Naive thymus-derived CD4-positive, alpha-beta T cell (primary cell): ENCODE measurements at regions not wholly inside any gene's neighbourhood (a gene's known extent, or its start where the extent isn't known, plus 50 kb on each side); places are given as distances from the start of the nearest gene placed in this dataset.
A peak's percentile ranks its signal among the peaks of the same experiment; 100 is the strongest.

ENCODE experiments used
- ATAC-seq: fragments of 150-1000 bp; cut with Tn5 transposase; 2 replicates; pipeline ENCODE4 v1.10.0; 2021; ENCODE audit warnings: mild to moderate bottlenecking, moderate library complexity
- CTCF ChIA-PET: fragments of 350-600 bp; sonication (Branson Sonifier 250); formaldehyde crosslinking; loops from one replicate; lab custom pipeline; 2021; ENCODE audit warnings: antibody characterized with exemption; lab: Charles Lee
- POLR2A ChIA-PET: fragments of 350-600 bp; sonication (Branson Sonifier 250); formaldehyde crosslinking; loops from one replicate; lab custom pipeline; 2021; ENCODE audit warnings: antibody characterized with exemption, inconsistent platforms; lab: Charles Lee
- DNase-seq, 9 donors: peaks; one replicate each; pipeline versions ENCODE4 v3.0.0 to v3.0.0-alpha.2; 2020 to 2022; ENCODE audit warnings: mixed read lengths in 1 of 9
- H3K27ac ChIP-seq: one replicate; pipeline ENCODE4 v1.7.0; 2013; ENCODE audit warnings: mild to moderate bottlenecking, low read depth, low read length, moderate library complexity
- H3K27me3 ChIP-seq, 2 donors: one replicate each; pipeline ENCODE4 v1.7.0; 2013; ENCODE audit warnings: low read length in 2 of 2, mild to moderate bottlenecking in 2 of 2, moderate library complexity in 2 of 2; ENCODE audit not compliant: control insufficient read depth in 2 of 2, insufficient read depth in 2 of 2
- H3K36me3 ChIP-seq, 3 experiments: 1 replicate in 2 of 3; 2 replicates in 1 of 3; pipeline ENCODE4 v1.7.0; 2013; ENCODE audit warnings: low read length in 3 of 3, mild to moderate bottlenecking in 3 of 3, moderate library complexity in 1 of 3; ENCODE audit not compliant: insufficient read depth in 3 of 3, control insufficient read depth in 2 of 3
- H3K4me1 ChIP-seq, 2 donors: one replicate each; pipeline ENCODE4 v1.7.0; 2013; ENCODE audit warnings: low read length in 2 of 2, mild to moderate bottlenecking in 2 of 2, moderate library complexity in 1 of 2; ENCODE audit not compliant: control insufficient read depth in 2 of 2, insufficient read depth in 2 of 2
- H3K4me3 ChIP-seq: 2 replicates; pipeline ENCODE4 v1.7.0; 2013; ENCODE audit warnings: mild to moderate bottlenecking, low read length
- H3K9me3 ChIP-seq, 3 experiments: 1 replicate in 2 of 3; 2 replicates in 1 of 3; pipeline ENCODE4 v1.7.0; 2013; ENCODE audit warnings: low read length in 3 of 3; ENCODE audit not compliant: control insufficient read depth in 2 of 3
- H3K27ac Mint-ChIP-seq, 9 donors: one replicate each; pipeline ENCODE4 v1.8.0; 2020 to 2022; ENCODE audit warnings: mixed read lengths in 9 of 9, mild to moderate bottlenecking in 8 of 9, moderate library complexity in 5 of 9, inconsistent platforms in 2 of 9
- H3K27me3 Mint-ChIP-seq, 5 donors: one replicate each; pipeline ENCODE4 v1.8.0; 2021 to 2022; ENCODE audit warnings: mixed read lengths in 5 of 5, mild to moderate bottlenecking in 1 of 5
- H3K36me3 Mint-ChIP-seq, 5 donors: one replicate each; pipeline ENCODE4 v1.8.0; 2020 to 2022; ENCODE audit warnings: mixed read lengths in 5 of 5, mild to moderate bottlenecking in 3 of 5, inconsistent platforms in 1 of 5
- H3K4me1 Mint-ChIP-seq, 7 donors: one replicate each; pipeline ENCODE4 v1.8.0; 2020 to 2022; ENCODE audit warnings: mixed read lengths in 7 of 7, mild to moderate bottlenecking in 3 of 7, inconsistent platforms in 1 of 7
- H3K4me3 Mint-ChIP-seq, 10 donors: one replicate each; pipeline ENCODE4 v1.8.0; 2020 to 2022; ENCODE audit warnings: mild to moderate bottlenecking in 10 of 10, mixed read lengths in 10 of 10, moderate library complexity in 6 of 10, inconsistent platforms in 2 of 10
- H3K9me3 Mint-ChIP-seq, 11 donors: one replicate each; pipeline ENCODE4 v1.8.0; 2020 to 2022; ENCODE audit warnings: mixed read lengths in 11 of 11, mild to moderate bottlenecking in 4 of 11, inconsistent platforms in 1 of 11, moderate library complexity in 1 of 11
- intact Hi-C, 2 donors: fragments of 100-400 bp; cut with micrococcal nuclease; formaldehyde crosslinking; loops; one replicate each; pipeline ENCODE4 v1.15.1; 2023

DNA sequence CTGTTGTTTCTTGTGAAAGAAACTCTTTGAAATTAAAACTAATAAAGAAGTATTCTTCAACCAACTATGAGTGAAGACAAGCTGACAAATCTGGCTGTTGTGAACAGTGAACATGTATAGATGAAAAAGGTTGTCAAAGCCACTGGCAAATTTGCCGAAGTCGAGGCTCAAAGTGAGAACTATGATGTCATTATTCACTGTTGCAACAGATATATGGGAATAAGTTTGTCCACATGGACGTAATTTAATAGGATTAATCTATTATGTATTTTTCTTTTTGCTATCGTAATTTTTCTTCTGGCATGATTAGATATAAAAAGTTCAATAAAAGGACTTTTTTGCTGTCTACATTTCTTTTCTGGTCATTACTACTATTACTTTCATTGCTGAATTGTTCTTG, 223.2 kb upstream of the ZNF507 start:
- H3K27me3 Mint-ChIP-seq, result peaks cover 0 to 48% (median 28%) of the 10 kb centered on the region in 5 donors
- Histone ChIP-seq H3K36me3 (no peaks in the 10 kb centered on the region), H3K9me3 (no peaks in the 10 kb centered on the region), H3K4me3 (no peak overlapping the region), H3K27ac (no peak overlapping the region), H3K27me3 (no peaks in the 10 kb centered on the region), H3K4me1 (no peaks in the 10 kb centered on the region)
- no peak for ATAC-seq
- DNase-seq, result no peak
- intact Hi-C loops, result no loop called here
- H3K36me3 Mint-ChIP-seq, result no peaks in the 10 kb centered on the region
- no peaks in the 10 kb centered on the region for H3K4me1 Mint-ChIP-seq
- POLR2A ChIA-PET, result no interaction called here
- H3K4me3 Mint-ChIP-seq, result no peak overlapping the region
- H3K27ac Mint-ChIP-seq, result no peak overlapping the region
- CTCF ChIA-PET, result interaction anchor here (0.6 kb wide), 1 partner anchor 79 kb away, joined by 4 read pairs; no protein-coding TSS in a partner anchor
- H3K9me3 Mint-ChIP-seq, result peaks cover 4 to 29% (median 8%) of the 10 kb centered on the region in 11 donors

- Mint-ChIP-seq H3K9me3 (peaks cover 0 to 21% (median 5%) of the 10 kb centered on the region in 11 donors), H3K36me3 (no peaks in the 10 kb centered on the region), H3K27ac (no peak overlapping the region), H3K4me3 (no peak overlapping the region), H3K4me1 (no peaks in the 10 kb centered on the region), H3K27me3 (peaks cover 0 to 48% (median 30%) of the 10 kb centered on the region in 5 donors)
- DNase-seq (no peak), ATAC-seq (no peak)
- Histone ChIP-seq H3K4me1 (no peaks in the 10 kb centered on the region), H3K4me3 (no peak overlapping the region), H3K27ac (no peak overlapping the region), H3K9me3 (no peaks in the 10 kb centered on the region), H3K36me3 (no peaks in the 10 kb centered on the region), H3K27me3 (no peaks in the 10 kb centered on the region)
- ChIA-PET CTCF (interaction anchor here (0.5 kb wide), 1 partner anchor 764 kb away, joined by 3 read pairs; no protein-coding TSS in a partner anchor), POLR2A (no interaction called here)
- intact Hi-C loops, result no loop called here
These were observed 222.0 kb upstream of the ZNF507 start for GRCh38 chr19:32123355-32123940.

GRCh38 chr19:32124585-32124984, 220.8 kb upstream of the ZNF507 start:
- Mint-ChIP-seq H3K4me3 (peak overlapping the region in 1 of 10 donors; percentile 34), H3K4me1 (no peaks in the 10 kb centered on the region), H3K9me3 (peaks cover 0 to 13% (median 5%) of the 10 kb centered on the region in 11 donors), H3K27ac (no peak overlapping the region), H3K36me3 (no peaks in the 10 kb centered on the region), H3K27me3 (peaks cover 0 to 48% (median 30%) of the 10 kb centered on the region in 5 donors)
- Histone ChIP-seq H3K27ac (no peak overlapping the region), H3K4me1 (no peaks in the 10 kb centered on the region), H3K4me3 (no peak overlapping the region), H3K27me3 (no peaks in the 10 kb centered on the region), H3K9me3 (no peaks in the 10 kb centered on the region), H3K36me3 (no peaks in the 10 kb centered on the region)
- DNase-seq (no peak), ATAC-seq (no peak)
- CTCF ChIA-PET, result no interaction called here
- intact Hi-C loops, result no loop called here
- POLR2A ChIA-PET, result no interaction called here

GRCh38 chr19:32129141-32129540, 216.3 kb upstream of the ZNF507 start:
- ATAC-seq (no peak), DNase-seq (no peak)
- Mint-ChIP-seq H3K27me3 (peaks cover 0 to 24% (median 12%) of the 10 kb centered on the region in 5 donors), H3K4me3 (no peak overlapping the region), H3K4me1 (no peaks in the 10 kb centered on the region), H3K9me3 (peaks cover 0 to 5% (median 2%) of the 10 kb centered on the region in 11 donors), H3K36me3 (no peaks in the 10 kb centered on the region), H3K27ac (no peak overlapping the region)
- Histone ChIP-seq H3K27ac (no peak overlapping the region), H3K4me1 (no peaks in the 10 kb centered on the region), H3K36me3 (no peaks in the 10 kb centered on the region), H3K9me3 (no peaks in the 10 kb centered on the region), H3K4me3 (no peak overlapping the region), H3K27me3 (no peaks in the 10 kb centered on the region)
- CTCF ChIA-PET, result no interaction called here
- POLR2A ChIA-PET, result no interaction called here
- intact Hi-C loops, result no loop called here

GRCh38 chr19:32130332-32130731, 215.1 kb upstream of the ZNF507 start:
- POLR2A ChIA-PET, result no interaction called here
- Histone ChIP-seq H3K9me3 (no peaks in the 10 kb centered on the region), H3K4me3 (no peak overlapping the region), H3K4me1 (no peaks in the 10 kb centered on the region), H3K36me3 (no peaks in the 10 kb centered on the region), H3K27ac (no peak overlapping the region), H3K27me3 (no peaks in the 10 kb centered on the region)
- Mint-ChIP-seq H3K4me3 (no peak overlapping the region), H3K36me3 (no peaks in the 10 kb centered on the region), H3K27me3 (peaks cover 0 to 17% (median 10%) of the 10 kb centered on the region in 5 donors), H3K4me1 (no peaks in the 10 kb centered on the region), H3K9me3 (peaks cover 0 to 5% (median 0%) of the 10 kb centered on the region in 11 donors), H3K27ac (no peak overlapping the region)
- DNase-seq (no peak), ATAC-seq (no peak)
- intact Hi-C loops, result no loop called here
- CTCF ChIA-PET, result no interaction called here

GRCh38 chr19:32131005-32131404, 214.4 kb upstream of the ZNF507 start:
- no peak for DNase-seq
- no peak overlapping the region for H3K27ac ChIP-seq
- ChIA-PET POLR2A (no interaction called here), CTCF (no interaction called here)
- Mint-ChIP-seq H3K27me3 (peaks cover 0 to 14% (median 10%) of the 10 kb centered on the region in 5 donors), H3K27ac (no peak overlapping the region), H3K36me3 (no peaks in the 10 kb centered on the region), H3K4me3 (no peak overlapping the region), H3K9me3 (peaks cover 0 to 5% (median 0%) of the 10 kb centered on the region in 11 donors), H3K4me1 (no peaks in the 10 kb centered on the region)
- no peak for ATAC-seq
- H3K4me1 ChIP-seq, result no peaks in the 10 kb centered on the region
- no peaks in the 10 kb centered on the region for H3K36me3 ChIP-seq
- H3K9me3 ChIP-seq, result no peaks in the 10 kb centered on the region
- no peak overlapping the region for H3K4me3 ChIP-seq
- H3K27me3 ChIP-seq, result no peaks in the 10 kb centered on the region
- intact Hi-C loops, result no loop called here

DNA sequence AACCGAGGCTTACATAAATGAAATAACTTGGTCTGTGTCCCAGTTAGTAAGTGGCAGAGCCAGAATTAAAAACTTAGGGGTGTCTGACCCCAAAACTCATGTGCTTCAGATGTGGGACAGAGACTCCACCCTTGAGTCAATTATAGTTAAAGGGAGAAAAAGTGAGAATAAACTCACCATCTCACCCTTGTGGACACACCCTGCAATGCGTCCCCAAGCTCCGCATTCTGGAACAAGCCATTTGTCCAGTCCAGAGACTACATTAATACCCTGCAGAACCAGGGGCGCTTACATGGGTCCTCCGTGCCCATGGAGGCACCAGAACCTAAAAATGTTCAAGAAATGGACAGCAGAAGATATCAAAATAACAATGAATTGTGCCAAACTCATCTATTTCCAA, 207.0 kb upstream of the ZNF507 start:
- no peak overlapping the region for H3K4me3 Mint-ChIP-seq
- peaks cover 0 to 5% (median 2%) of the 10 kb centered on the region in 5 donors for H3K27me3 Mint-ChIP-seq
- no peak overlapping the region for H3K4me3 ChIP-seq
- intact Hi-C loops, result no loop called here
- H3K9me3 Mint-ChIP-seq, result no peaks in the 10 kb centered on the region
- H3K4me1 ChIP-seq, result no peaks in the 10 kb centered on the region
- H3K9me3 ChIP-seq, result no peaks in the 10 kb centered on the region
- peaks cover 0 to 3% (median 0%) of the 10 kb centered on the region in 7 donors for H3K4me1 Mint-ChIP-seq
- no peak overlapping the region for H3K27ac Mint-ChIP-seq
- no peaks in the 10 kb centered on the region for H3K36me3 ChIP-seq
- H3K27me3 ChIP-seq, result no peaks in the 10 kb centered on the region
- no peak for DNase-seq
- ATAC-seq, result no peak
- ChIA-PET CTCF (no interaction called here), POLR2A (no interaction called here)
- H3K27ac ChIP-seq, result no peak overlapping the region
- H3K36me3 Mint-ChIP-seq, result no peaks in the 10 kb centered on the region
